ENCODE measurements at regions not wholly inside any gene's neighbourhood (a gene's known extent, or its start where the extent isn't known, plus 50 kb on each side); places are given as distances from the start of the nearest gene placed in this dataset.
A peak's percentile ranks its signal among the peaks of the same experiment; 100 is the strongest.

- TF ChIP-seq ZSCAN21 (CRISPR knock-in tag; IDR thresholded peaks at IDR 0.05; ENCODE audit: borderline replicate concordance), result no peak
- TF ChIP-seq ZNF33B (CRISPR knock-in tag; IDR thresholded peaks at IDR 0.05), result no peak
- TF ChIP-seq TRIM22 (IDR thresholded peaks at IDR 0.05), result no peak
- no peak for TF ChIP-seq ZFP62 (CRISPR knock-in tag; IDR thresholded peaks at IDR 0.05)
- no peak for TF ChIP-seq GTF2F1 (IDR thresholded peaks at IDR 0.05; ENCODE audit: low read length)
- no peak for TF ChIP-seq SRF (IDR thresholded peaks at IDR 0.05; ENCODE audit: low read depth, low read length)
- TF ChIP-seq MTA3 (CRISPR knock-in tag; IDR thresholded peaks at IDR 0.05), result no peak
- no peak for TF ChIP-seq ATF2 (CRISPR knock-in tag; IDR thresholded peaks at IDR 0.05)
- TF ChIP-seq CC2D1A (CRISPR knock-in tag; IDR thresholded peaks at IDR 0.05), result no peak
- no peak for TF ChIP-seq MIER2 (CRISPR knock-in tag; IDR thresholded peaks at IDR 0.05)
- TF ChIP-seq ZSCAN12 (CRISPR knock-in tag; IDR thresholded peaks at IDR 0.05), result no peak
- no peak for TF ChIP-seq ZNF598 (CRISPR knock-in tag; IDR thresholded peaks at IDR 0.05; ENCODE audit: borderline replicate concordance)
- no peak for TF ChIP-seq ZNF580 (CRISPR knock-in tag; IDR thresholded peaks at IDR 0.05; ENCODE audit: borderline replicate concordance, low read depth)
- no peak for TF ChIP-seq BRF2 (CRISPR knock-in tag; IDR thresholded peaks at IDR 0.05)
- TF ChIP-seq ATF4 (CRISPR knock-in tag; IDR thresholded peaks at IDR 0.05), result no peak
- no peak for TF ChIP-seq SAFB2 (CRISPR knock-in tag; IDR thresholded peaks at IDR 0.05; ENCODE audit: borderline replicate concordance, low read depth)
- peak; percentile 1; the same call in 1 of the 2 replicates for TF ChIP-seq ZNF703 (CRISPR knock-in tag; IDR thresholded peaks at IDR 0.05; ENCODE audit: borderline replicate concordance)
- no peak for TF ChIP-seq E2F5 (CRISPR knock-in tag; conservative IDR thresholded peaks at IDR 0.05)
- no peak for TF ChIP-seq E2F1 (CRISPR knock-in tag; IDR thresholded peaks at IDR 0.05)
- TF ChIP-seq ZNF138 (CRISPR knock-in tag; IDR thresholded peaks at IDR 0.05; ENCODE audit: low read depth), result no peak
- no peak for TF ChIP-seq NR2F1 (CRISPR knock-in tag; IDR thresholded peaks at IDR 0.05)
- no peak for TF ChIP-seq ZBTB42 (CRISPR knock-in tag; IDR thresholded peaks at IDR 0.05)
- TF ChIP-seq ZNF788 (CRISPR knock-in tag; IDR thresholded peaks at IDR 0.05; ENCODE audit: borderline replicate concordance), result no peak
Measured at GRCh38 chr15:92803536-92803851, 96.6 kb upstream of the CHD2 start (continued).
